Sigmoid colon (tissue), 6 donors: ENCODE measurements at regions not wholly inside any gene's neighbourhood (a gene's known extent, or its start where the extent isn't known, plus 50 kb on each side); places are given as distances from the start of the nearest gene placed in this dataset.

ENCODE experiments used
- DNase-seq: peaks from one replicate; pipeline ENCODE4 v3.0.0-alpha.2; 2019
- H3K27ac ChIP-seq, 4 donors: fragments of 200-600 bp; sonication (generic); one replicate each; pipeline ENCODE4 v1.5.1; 2016 to 2019; ENCODE audit warnings: mild to moderate bottlenecking in 1 of 4
- H3K27me3 ChIP-seq, 3 donors: fragments of 200-600 bp; sonication (generic); one replicate each; pipeline ENCODE4 v1.5.1; 2019; ENCODE audit warnings: mild to moderate bottlenecking in 1 of 3
- H3K36me3 ChIP-seq, 4 donors: fragments of 200-600 bp; sonication (generic); one replicate each; pipeline ENCODE4 v1.5.1; 2016 to 2019
- H3K4me1 ChIP-seq, 4 donors: fragments of 200-600 bp; sonication (generic); one replicate each; pipeline ENCODE4 v1.5.1; 2017 to 2019
- H3K4me3 ChIP-seq, 4 donors: fragments of 200-600 bp; sonication (generic); one replicate each; pipeline ENCODE4 v1.5.1; 2017 to 2019; ENCODE audit warnings: mild to moderate bottlenecking in 2 of 4, moderate library complexity in 1 of 4
- H3K9me3 ChIP-seq, 4 donors: fragments of 200-600 bp in 3 of 4; sonication (generic) in 3 of 4; one replicate each; pipeline versions ENCODE4 v1.5.1 to v1.6.1; 2013 to 2019
- EP300 ChIP-seq, 4 donors: sonication (generic); formaldehyde crosslinking; IDR thresholded peaks; one replicate each; pipeline ENCODE4 v1.6.1; 2017; ENCODE audit warnings: antibody characterized with exemption in 4 of 4
- POLR2A ChIP-seq, 2 donors: fragments of 450-650 bp; IDR thresholded peaks; one replicate each; pipeline ENCODE4 v1.6.1; 2016; ENCODE audit warnings: antibody characterized with exemption in 2 of 2, mild to moderate bottlenecking in 2 of 2, moderate library complexity in 2 of 2
- POLR2AphosphoS5 ChIP-seq, 4 donors: sonication (generic); formaldehyde crosslinking; IDR thresholded peaks; one replicate each; pipeline ENCODE4 v1.6.1; 2017; ENCODE audit warnings: antibody characterized with exemption in 4 of 4
- WGBS, 2 donors: extraction: QIAGEN DNeasy Blood & Tissue Kit; methylation state at CpG; one replicate each; pipeline ENCODE4 v1.1.7; 2013; 5-methylcytosine and 5-hydroxymethylcytosine counted together
- intact Hi-C: fragments of 100-400 bp; cut with DNase I; formaldehyde crosslinking; loops from one replicate; pipeline ENCODE4 v1.15.1; 2023
- TF ChIP-seq, protein P1 (sequence below), 4 experiments: fragments of 450-650 bp in 3 of 4; fragments of 200-600 bp in 1 of 4; IDR thresholded peaks; one replicate each; pipeline ENCODE4 v1.5.1; 2016 to 2019; ENCODE audit warnings: antibody characterized with exemption in 4 of 4, mild to moderate bottlenecking in 3 of 4, moderate library complexity in 2 of 4
- donor health status: healthy with polysubstance abuse.
- donor health status: healthy.

DNA sequence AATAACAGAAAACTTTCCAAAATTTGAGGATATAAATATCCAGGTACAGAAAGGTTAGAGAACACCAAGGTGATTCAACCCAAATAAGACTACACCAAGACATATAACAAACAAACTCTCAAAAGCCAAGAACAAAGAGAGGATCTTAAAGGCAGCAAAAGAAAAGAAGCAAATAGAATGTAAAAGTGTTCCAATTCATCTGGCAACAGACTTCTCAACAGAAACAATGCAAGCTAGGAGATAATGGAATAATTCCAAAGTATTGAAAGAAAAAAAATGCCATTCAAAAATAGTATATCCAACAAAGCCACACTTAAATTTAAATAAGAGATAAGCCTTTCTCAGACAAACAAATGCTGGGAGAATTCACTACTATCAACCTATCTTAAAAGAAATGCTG lies 153.0 kb upstream of the FAT3 start:
- Histone ChIP-seq H3K36me3 (no peaks in the 10 kb centered on the region), H3K27me3 (no peaks in the 10 kb centered on the region), H3K27ac (no peak overlapping the region), H3K9me3 (peaks cover 0 to 4% (median 2%) of the 10 kb centered on the region in 4 donors), H3K4me3 (no peak overlapping the region), H3K4me1 (no peaks in the 10 kb centered on the region)
- TF ChIP-seq, protein P1, sequence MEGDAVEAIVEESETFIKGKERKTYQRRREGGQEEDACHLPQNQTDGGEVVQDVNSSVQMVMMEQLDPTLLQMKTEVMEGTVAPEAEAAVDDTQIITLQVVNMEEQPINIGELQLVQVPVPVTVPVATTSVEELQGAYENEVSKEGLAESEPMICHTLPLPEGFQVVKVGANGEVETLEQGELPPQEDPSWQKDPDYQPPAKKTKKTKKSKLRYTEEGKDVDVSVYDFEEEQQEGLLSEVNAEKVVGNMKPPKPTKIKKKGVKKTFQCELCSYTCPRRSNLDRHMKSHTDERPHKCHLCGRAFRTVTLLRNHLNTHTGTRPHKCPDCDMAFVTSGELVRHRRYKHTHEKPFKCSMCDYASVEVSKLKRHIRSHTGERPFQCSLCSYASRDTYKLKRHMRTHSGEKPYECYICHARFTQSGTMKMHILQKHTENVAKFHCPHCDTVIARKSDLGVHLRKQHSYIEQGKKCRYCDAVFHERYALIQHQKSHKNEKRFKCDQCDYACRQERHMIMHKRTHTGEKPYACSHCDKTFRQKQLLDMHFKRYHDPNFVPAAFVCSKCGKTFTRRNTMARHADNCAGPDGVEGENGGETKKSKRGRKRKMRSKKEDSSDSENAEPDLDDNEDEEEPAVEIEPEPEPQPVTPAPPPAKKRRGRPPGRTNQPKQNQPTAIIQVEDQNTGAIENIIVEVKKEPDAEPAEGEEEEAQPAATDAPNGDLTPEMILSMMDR (IDR thresholded peaks at IDR 0.05), result no peak
- TF ChIP-seq EP300 (IDR thresholded peaks at IDR 0.05) (no peak), POLR2AphosphoS5 (IDR thresholded peaks at IDR 0.05) (no peak), POLR2A (IDR thresholded peaks at IDR 0.05) (no peak)
- DNase-seq, result no peak
- intact Hi-C loops, result no loop called here

DNA sequence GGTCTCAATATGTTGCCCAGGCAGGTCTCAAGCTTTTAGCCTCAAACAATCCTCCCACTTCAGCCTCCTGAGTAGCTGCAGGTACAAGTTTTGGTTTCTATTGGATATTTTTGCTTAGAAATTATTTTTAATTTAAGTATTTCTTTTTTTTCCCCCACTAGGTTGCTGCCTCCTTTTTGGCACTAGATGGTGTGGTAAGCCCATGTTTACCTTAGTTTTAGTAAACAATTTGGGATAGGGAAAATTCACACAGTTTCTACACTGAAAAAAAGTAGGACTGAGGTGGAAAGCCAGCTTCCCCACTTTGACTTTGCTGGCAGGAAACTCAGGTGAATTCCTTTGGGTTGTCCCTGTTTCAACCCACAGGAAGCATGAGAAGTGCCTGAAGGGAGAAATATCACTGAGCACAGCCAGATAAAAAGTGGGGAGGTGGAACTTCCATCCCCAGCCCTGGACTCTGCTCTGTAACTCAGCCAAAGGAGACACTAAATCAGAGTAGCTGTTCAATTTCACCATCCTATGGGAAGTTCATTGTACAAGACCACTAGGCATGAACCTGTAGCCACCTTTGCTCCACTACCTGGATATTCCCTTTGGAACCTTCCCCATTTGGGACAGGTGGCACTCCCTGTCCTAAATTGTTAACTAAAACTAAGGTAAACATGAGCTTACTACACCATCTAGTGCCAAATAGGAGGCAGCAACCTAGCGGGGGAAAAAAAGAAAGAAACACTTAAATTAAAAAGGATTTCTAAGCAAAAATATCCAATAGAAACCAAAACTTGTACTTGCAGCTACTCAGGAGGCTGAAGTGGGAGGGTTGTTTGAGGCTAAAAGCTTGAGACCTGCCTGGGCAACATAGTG lies 154.4 kb upstream of the FAT3 start:
- no peaks in the 10 kb centered on the region for H3K27me3 ChIP-seq
- no peak for DNase-seq
- no peaks in the 10 kb centered on the region for H3K36me3 ChIP-seq
- no peak overlapping the region for H3K4me3 ChIP-seq
- no peak overlapping the region for H3K27ac ChIP-seq
- TF ChIP-seq, protein P1 (IDR thresholded peaks at IDR 0.05), result no peak
- no peak for TF ChIP-seq POLR2AphosphoS5 (IDR thresholded peaks at IDR 0.05)
- no peak for TF ChIP-seq POLR2A (IDR thresholded peaks at IDR 0.05)
- no peak for TF ChIP-seq EP300 (IDR thresholded peaks at IDR 0.05)
- H3K9me3 ChIP-seq, result peaks cover 0 to 4% (median 2%) of the 10 kb centered on the region in 4 donors
- intact Hi-C loops, result no loop called here
- H3K4me1 ChIP-seq, result no peaks in the 10 kb centered on the region
- WGBS, 2 donors, result 76 to 88% methylated on average over 1 of the region's 1 CpG

DNA sequence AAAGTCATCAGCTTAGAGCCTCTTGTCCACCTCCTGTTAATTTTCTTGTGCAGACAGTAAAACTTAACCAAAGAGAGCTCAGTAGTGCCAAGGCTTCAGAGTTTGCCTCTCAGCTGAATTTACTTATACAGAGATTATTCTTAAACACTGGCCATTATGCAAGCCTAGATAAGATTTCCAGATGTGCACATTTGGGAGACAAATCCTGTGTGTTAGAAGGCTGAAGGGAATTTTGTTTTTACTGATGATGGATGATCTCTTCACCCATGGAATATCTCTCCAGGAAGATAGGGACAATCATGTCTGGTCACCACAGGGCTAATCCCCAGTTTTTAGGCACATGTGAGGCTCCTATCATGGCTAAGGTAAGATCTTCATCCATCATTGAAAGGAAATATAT lies 157.6 kb upstream of the FAT3 start:
- no peaks in the 10 kb centered on the region for H3K36me3 ChIP-seq
- DNase-seq, result no peak
- H3K27ac ChIP-seq, result no peak overlapping the region
- TF ChIP-seq EP300 (IDR thresholded peaks at IDR 0.05), result no peak
- no peak for TF ChIP-seq POLR2A (IDR thresholded peaks at IDR 0.05)
- no peak for TF ChIP-seq POLR2AphosphoS5 (IDR thresholded peaks at IDR 0.05)
- TF ChIP-seq, protein P1 (IDR thresholded peaks at IDR 0.05), result no peak
- peaks cover 0 to 4% (median 2%) of the 10 kb centered on the region in 4 donors for H3K9me3 ChIP-seq
- no peak overlapping the region for H3K4me3 ChIP-seq
- H3K4me1 ChIP-seq, result no peaks in the 10 kb centered on the region
- no peaks in the 10 kb centered on the region for H3K27me3 ChIP-seq
- intact Hi-C loops, result no loop called here

DNA sequence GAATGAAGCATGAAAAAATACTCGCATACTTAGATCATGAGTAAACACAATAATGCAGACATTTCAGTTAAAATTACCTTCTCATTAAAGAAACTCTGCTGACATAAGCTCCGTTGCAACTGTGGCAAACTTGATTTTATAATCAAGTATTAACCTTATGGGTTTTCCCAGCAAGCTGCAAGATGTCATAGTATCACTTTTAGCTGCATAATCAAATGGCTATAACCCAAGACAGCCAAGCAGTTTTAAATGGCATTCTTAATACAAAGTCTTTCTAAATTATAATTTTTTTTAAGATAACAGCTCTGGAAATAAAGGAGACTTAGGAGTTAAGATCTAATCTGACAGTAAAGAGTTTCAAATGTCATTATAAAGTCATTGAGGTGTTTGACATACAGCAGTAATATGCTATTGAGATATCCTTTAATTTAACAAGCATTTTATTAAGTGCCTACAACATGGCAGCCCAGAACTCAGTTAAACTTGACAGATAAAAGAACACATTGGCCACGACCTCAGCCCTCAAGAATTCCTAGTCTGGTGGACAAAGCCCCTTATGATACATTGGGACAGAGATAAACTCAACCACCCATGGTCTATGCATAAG lies 163.1 kb upstream of the FAT3 start:
- H3K4me1 ChIP-seq, result no peaks in the 10 kb centered on the region
- no peaks in the 10 kb centered on the region for H3K36me3 ChIP-seq
- H3K9me3 ChIP-seq, result peaks cover 0 to 2% (median 0%) of the 10 kb centered on the region in 4 donors
- no peak for TF ChIP-seq POLR2AphosphoS5 (IDR thresholded peaks at IDR 0.05)
- TF ChIP-seq EP300 (IDR thresholded peaks at IDR 0.05), result no peak
- TF ChIP-seq, protein P1 (IDR thresholded peaks at IDR 0.05), result no peak
- TF ChIP-seq POLR2A (IDR thresholded peaks at IDR 0.05), result no peak
- 57 to 69% methylated on average over 3 of the region's 3 CpGs for WGBS, 2 donors
- H3K27ac ChIP-seq, result no peak overlapping the region
- DNase-seq, result no peak
- no peak overlapping the region for H3K4me3 ChIP-seq
- H3K27me3 ChIP-seq, result no peaks in the 10 kb centered on the region
- intact Hi-C loops, result no loop called here
